Parathyroid adenoma (tissue), 2 donors: ENCODE measurements at regions not wholly inside any gene's neighbourhood (a gene's known extent, or its start where the extent isn't known, plus 50 kb on each side); places are given as distances from the start of the nearest gene placed in this dataset.

Experiments used
- H2AFZ ChIP-seq: fragments of 300-600 bp; sonication (generic); one replicate; pipeline ENCODE4 v1.7.0; 2017; ENCODE audit warnings: antibody characterized with exemption, mild to moderate bottlenecking
- H3K27ac ChIP-seq: fragments of 300-600 bp; sonication (generic); one replicate; pipeline ENCODE4 v1.7.0; 2017
- H3K27me3 ChIP-seq: fragments of 300-600 bp; sonication (generic); one replicate; pipeline ENCODE4 v1.7.0; 2017; ENCODE audit warnings: low read length; ENCODE audit not compliant: control insufficient read depth, insufficient read depth
- H3K36me3 ChIP-seq: fragments of 300-600 bp; sonication (generic); one replicate; pipeline ENCODE4 v1.7.0; 2017; ENCODE audit warnings: low read length; ENCODE audit not compliant: control insufficient read depth, insufficient read depth
- H3K4me1 ChIP-seq: fragments of 300-600 bp; sonication (generic); one replicate; pipeline ENCODE4 v1.7.0; 2017; ENCODE audit warnings: control low read depth
- H3K4me2 ChIP-seq: fragments of 300-600 bp; sonication (generic); one replicate; pipeline ENCODE4 v1.7.0; 2017; ENCODE audit warnings: low read length
- H3K4me3 ChIP-seq: fragments of 300-600 bp; sonication (generic); one replicate; pipeline ENCODE4 v1.7.0; 2017; ENCODE audit warnings: low read depth, low read length
- H3K79me2 ChIP-seq: fragments of 300-600 bp; sonication (generic); one replicate; pipeline ENCODE4 v1.7.0; 2017; ENCODE audit warnings: control low read depth
- H3K9ac ChIP-seq: fragments of 300-600 bp; sonication (generic); one replicate; pipeline ENCODE4 v1.7.0; 2017; ENCODE audit warnings: mild to moderate bottlenecking
- H3K9me3 ChIP-seq: fragments of 300-600 bp; sonication (generic); one replicate; pipeline ENCODE4 v1.7.0; 2017; ENCODE audit warnings: low read length; ENCODE audit not compliant: control insufficient read depth
- TF ChIP-seq, protein P1 (sequence below): fragments of 300-600 bp; sonication (generic); IDR thresholded peaks from one replicate; pipeline ENCODE4 v1.7.0; 2017; ENCODE audit warnings: antibody characterized with exemption, mild to moderate bottlenecking
- donor health status: primary hyperparathyroidism.

DNA sequence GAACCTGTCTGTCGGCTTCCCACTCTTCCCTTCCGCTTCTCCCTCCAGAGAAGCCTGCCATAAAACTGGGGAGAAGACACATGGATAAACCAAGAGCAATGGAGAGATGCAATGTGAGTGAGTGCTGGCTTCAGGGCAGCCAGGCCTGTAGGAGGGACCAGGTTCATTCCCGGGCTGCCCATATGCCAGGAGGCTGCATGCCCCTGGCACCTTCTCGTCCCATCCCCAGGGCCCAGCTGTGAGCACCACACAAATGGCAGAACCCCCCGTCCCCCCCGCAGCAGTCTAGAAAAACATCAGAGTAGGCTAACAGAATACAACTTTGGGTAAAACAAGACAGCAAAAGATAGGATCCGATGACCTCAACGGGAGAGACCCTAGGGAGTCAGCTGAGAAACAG, 341.3 kb upstream of the SHH start:
- Histone ChIP-seq H2AFZ (no peak overlapping the region), H3K79me2 (no peaks in the 10 kb centered on the region), H3K4me2 (no peak overlapping the region), H3K4me3 (no peak overlapping the region), H3K4me1 (no peaks in the 10 kb centered on the region), H3K9me3 (no peaks in the 10 kb centered on the region), H3K27ac (no peak overlapping the region), H3K9ac (no peak overlapping the region), H3K36me3 (no peaks in the 10 kb centered on the region), H3K27me3 (no peaks in the 10 kb centered on the region)
- TF ChIP-seq, protein P1, sequence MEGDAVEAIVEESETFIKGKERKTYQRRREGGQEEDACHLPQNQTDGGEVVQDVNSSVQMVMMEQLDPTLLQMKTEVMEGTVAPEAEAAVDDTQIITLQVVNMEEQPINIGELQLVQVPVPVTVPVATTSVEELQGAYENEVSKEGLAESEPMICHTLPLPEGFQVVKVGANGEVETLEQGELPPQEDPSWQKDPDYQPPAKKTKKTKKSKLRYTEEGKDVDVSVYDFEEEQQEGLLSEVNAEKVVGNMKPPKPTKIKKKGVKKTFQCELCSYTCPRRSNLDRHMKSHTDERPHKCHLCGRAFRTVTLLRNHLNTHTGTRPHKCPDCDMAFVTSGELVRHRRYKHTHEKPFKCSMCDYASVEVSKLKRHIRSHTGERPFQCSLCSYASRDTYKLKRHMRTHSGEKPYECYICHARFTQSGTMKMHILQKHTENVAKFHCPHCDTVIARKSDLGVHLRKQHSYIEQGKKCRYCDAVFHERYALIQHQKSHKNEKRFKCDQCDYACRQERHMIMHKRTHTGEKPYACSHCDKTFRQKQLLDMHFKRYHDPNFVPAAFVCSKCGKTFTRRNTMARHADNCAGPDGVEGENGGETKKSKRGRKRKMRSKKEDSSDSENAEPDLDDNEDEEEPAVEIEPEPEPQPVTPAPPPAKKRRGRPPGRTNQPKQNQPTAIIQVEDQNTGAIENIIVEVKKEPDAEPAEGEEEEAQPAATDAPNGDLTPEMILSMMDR = no peak

DNA sequence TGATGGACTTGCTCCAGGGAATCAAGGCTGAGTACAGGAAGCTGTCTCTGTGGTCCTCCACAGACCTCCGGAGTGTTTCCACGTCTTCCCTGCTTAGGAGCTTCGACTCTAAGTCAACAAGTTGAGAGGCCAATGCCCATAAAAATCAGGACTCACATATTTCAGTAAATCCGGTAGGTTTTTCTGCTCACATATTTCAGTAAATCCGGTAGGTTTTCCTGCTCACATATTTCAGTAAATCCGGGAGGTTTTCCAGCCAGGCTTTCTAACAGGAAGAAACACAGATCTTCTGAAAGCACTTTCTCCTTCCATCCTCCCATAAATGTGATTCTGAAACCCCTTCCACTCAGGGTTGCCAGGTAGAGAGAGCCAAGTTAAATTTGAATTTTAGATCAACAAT, 340.1 kb upstream of the SHH start:
- H3K27me3 ChIP-seq = no peaks in the 10 kb centered on the region
- H3K9me3 ChIP-seq = no peaks in the 10 kb centered on the region
- H3K4me1 ChIP-seq = no peaks in the 10 kb centered on the region
- H3K9ac ChIP-seq = no peak overlapping the region
- H3K4me3 ChIP-seq = no peak overlapping the region
- no peak overlapping the region for H3K4me2 ChIP-seq
- no peaks in the 10 kb centered on the region for H3K79me2 ChIP-seq
- TF ChIP-seq, protein P1 = no peak
- no peaks in the 10 kb centered on the region for H3K36me3 ChIP-seq
- H3K27ac ChIP-seq = no peak overlapping the region
- no peak overlapping the region for H2AFZ ChIP-seq

DNA sequence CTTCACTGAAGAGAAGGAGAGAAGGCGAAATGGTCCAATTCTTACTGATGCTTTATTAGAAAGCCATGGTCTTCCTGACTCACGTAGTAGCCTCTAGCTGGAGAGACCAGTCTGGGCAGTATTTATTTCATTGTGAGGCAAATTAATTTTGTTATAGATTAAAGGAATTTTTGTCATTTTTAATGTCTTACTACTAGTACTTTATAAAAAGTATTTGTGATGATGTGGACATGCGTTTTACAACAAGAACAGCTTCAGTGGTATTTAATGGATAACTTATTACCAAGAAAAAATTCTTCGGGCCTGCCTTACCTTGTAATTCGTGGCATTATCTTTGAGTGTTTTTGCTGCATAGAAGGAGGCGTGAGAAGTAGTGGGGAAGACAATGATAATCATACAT, 339.4 kb upstream of the SHH start:
- Histone ChIP-seq H3K9me3 (no peaks in the 10 kb centered on the region), H3K9ac (no peak overlapping the region), H3K79me2 (no peaks in the 10 kb centered on the region), H2AFZ (no peak overlapping the region), H3K27ac (no peak overlapping the region), H3K27me3 (no peaks in the 10 kb centered on the region), H3K36me3 (no peaks in the 10 kb centered on the region), H3K4me1 (no peaks in the 10 kb centered on the region), H3K4me2 (no peak overlapping the region), H3K4me3 (no peak overlapping the region)
- TF ChIP-seq, protein P1 = no peak

DNA sequence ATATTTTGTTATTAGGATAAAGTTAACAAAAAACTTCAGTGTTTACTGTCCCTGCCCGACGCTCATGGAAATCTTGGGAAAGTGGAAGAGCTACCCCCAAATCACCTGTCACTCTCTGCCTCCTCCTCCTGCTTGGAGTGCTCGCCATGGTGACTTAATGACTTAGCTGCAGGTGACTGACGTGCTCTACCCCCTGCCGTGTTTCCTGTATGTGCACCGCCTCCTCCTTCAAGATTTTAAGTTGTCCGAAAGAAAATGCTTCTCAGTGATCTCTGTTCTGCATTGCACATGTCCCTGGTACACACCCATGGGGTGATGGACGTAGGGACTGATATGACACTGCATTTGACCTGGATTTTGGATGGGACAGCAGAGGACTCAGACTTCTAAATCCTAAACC, 338.8 kb upstream of the SHH start:
- Histone ChIP-seq H3K36me3 (no peaks in the 10 kb centered on the region), H3K4me3 (no peak overlapping the region), H3K4me2 (no peak overlapping the region), H3K4me1 (no peaks in the 10 kb centered on the region), H2AFZ (no peak overlapping the region), H3K27ac (no peak overlapping the region), H3K27me3 (no peaks in the 10 kb centered on the region), H3K79me2 (no peaks in the 10 kb centered on the region), H3K9me3 (no peaks in the 10 kb centered on the region), H3K9ac (no peak overlapping the region)
- TF ChIP-seq, protein P1 = no peak

DNA sequence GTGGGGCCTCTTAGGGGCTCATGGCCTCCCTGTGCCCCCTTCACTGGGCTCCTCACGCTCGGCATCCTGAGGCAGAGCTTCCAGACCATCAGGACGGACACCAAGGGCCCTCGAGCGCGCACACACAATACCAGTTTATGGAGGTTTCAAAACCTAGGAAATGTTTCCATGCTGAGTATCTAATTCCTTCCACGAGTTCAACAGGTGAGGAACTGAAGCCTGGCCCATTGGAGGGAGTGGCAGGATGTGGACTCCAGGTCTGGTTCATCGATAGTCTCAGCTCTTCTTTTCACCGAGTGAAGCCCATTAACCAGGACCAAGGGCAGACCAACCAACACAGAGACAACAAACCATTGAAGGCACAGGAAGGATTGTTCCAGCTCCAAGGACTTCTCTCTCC, 336.7 kb upstream of the SHH start:
- Histone ChIP-seq H3K4me3 (no peak overlapping the region), H3K9ac (no peak overlapping the region), H3K4me1 (no peaks in the 10 kb centered on the region), H3K36me3 (no peaks in the 10 kb centered on the region), H3K9me3 (no peaks in the 10 kb centered on the region), H3K4me2 (no peak overlapping the region), H2AFZ (no peak overlapping the region), H3K27ac (no peak overlapping the region), H3K79me2 (no peaks in the 10 kb centered on the region), H3K27me3 (no peaks in the 10 kb centered on the region)
- TF ChIP-seq, protein P1 = no peak
